Tibial nerve (tissue), 4 donors: ENCODE measurements at regions not wholly inside any gene's neighbourhood (a gene's known extent, or its start where the extent isn't known, plus 50 kb on each side); places are given as distances from the start of the nearest gene placed in this dataset.

Experiments
- DNase-seq, 2 donors: peaks; one replicate each; pipeline ENCODE4 v3.0.0-alpha.2; 2019; ENCODE audit warnings: low spot score in 2 of 2
- H3K27ac ChIP-seq, 4 donors: fragments of 200-600 bp; sonication (generic) in 3 of 4; one replicate each; pipeline ENCODE4 v1.5.1; 2017 to 2019; ENCODE audit warnings: mild to moderate bottlenecking in 1 of 4
- H3K27me3 ChIP-seq, 2 donors: fragments of 200-600 bp; sonication (generic) in 1 of 2; one replicate each; pipeline versions ENCODE4 v1.5.1 to v1.6.0; 2017 to 2019
- H3K36me3 ChIP-seq, 3 donors: fragments of 200-600 bp; sonication (generic); one replicate each; pipeline ENCODE4 v1.5.1; 2018 to 2019
- H3K4me1 ChIP-seq, 4 donors: fragments of 200-600 bp; sonication (generic) in 3 of 4; one replicate each; pipeline ENCODE4 v1.5.1; 2017 to 2019
- H3K4me3 ChIP-seq, 4 donors: fragments of 200-600 bp; sonication (generic) in 3 of 4; one replicate each; pipeline ENCODE4 v1.5.1; 2017 to 2019; ENCODE audit warnings: mild to moderate bottlenecking in 1 of 4, moderate library complexity in 1 of 4
- H3K9me3 ChIP-seq, 4 donors: fragments of 200-600 bp; sonication (generic) in 3 of 4; one replicate each; pipeline ENCODE4 v1.5.1; 2017 to 2019
- CTCF ChIP-seq, 5 experiments: fragments of 200-600 bp in 3 of 5; fragments of 450-650 bp in 2 of 5; sonication (generic) in 3 of 5; IDR thresholded peaks; one replicate each; pipeline ENCODE4 v1.5.1; 2016 to 2019; ENCODE audit warnings: antibody characterized with exemption in 5 of 5, mild to moderate bottlenecking in 3 of 5, moderate library complexity in 2 of 5
- EP300 ChIP-seq, 2 donors: sonication (generic); formaldehyde crosslinking; IDR thresholded peaks; one replicate each; pipeline ENCODE4 v1.6.1; 2017; ENCODE audit warnings: antibody characterized with exemption in 2 of 2, mild to moderate bottlenecking in 1 of 2
- POLR2A ChIP-seq, 2 donors: fragments of 450-650 bp; IDR thresholded peaks; one replicate each; pipeline ENCODE4 v1.6.1; 2017; ENCODE audit warnings: antibody characterized with exemption in 2 of 2, mild to moderate bottlenecking in 2 of 2, moderate library complexity in 2 of 2
- WGBS, 2 donors: methylation state at CpG; one replicate each; pipeline ENCODE4 v1.1.5; 2018; 5-methylcytosine and 5-hydroxymethylcytosine counted together

GRCh38 chr4:38601916-38602291 is 62.1 kb upstream of the KLF3 start:
- no peak for DNase-seq
- H3K36me3 ChIP-seq: no peaks in the 10 kb centered on the region
- 83 to 92% methylated on average over 3 of the region's 3 CpGs for WGBS, 2 donors
- no peaks in the 10 kb centered on the region for H3K27me3 ChIP-seq
- peaks cover 0 to 13% (median 0%) of the 10 kb centered on the region in 4 donors for H3K4me1 ChIP-seq
- no peaks in the 10 kb centered on the region for H3K9me3 ChIP-seq
- TF ChIP-seq POLR2A (IDR thresholded peaks at IDR 0.05): no peak
- no peak for TF ChIP-seq EP300 (IDR thresholded peaks at IDR 0.05)
- no peak for TF ChIP-seq CTCF (IDR thresholded peaks at IDR 0.05)
- H3K4me3 ChIP-seq: no peak overlapping the region
- H3K27ac ChIP-seq: no peak overlapping the region

- Histone ChIP-seq H3K4me1 (peaks cover 0 to 13% (median 0%) of the 10 kb centered on the region in 4 donors), H3K27me3 (no peaks in the 10 kb centered on the region), H3K27ac (no peak overlapping the region), H3K9me3 (no peaks in the 10 kb centered on the region), H3K4me3 (no peak overlapping the region), H3K36me3 (no peaks in the 10 kb centered on the region)
- DNase-seq: no peak
- WGBS, 2 donors: 85 to 87% methylated on average over 6 of the region's 6 CpGs
- TF ChIP-seq EP300 (IDR thresholded peaks at IDR 0.05) (no peak), CTCF (IDR thresholded peaks at IDR 0.05) (no peak), POLR2A (IDR thresholded peaks at IDR 0.05) (no peak)
Observed at GRCh38 chr4:38603652-38604051, 60.3 kb upstream of the KLF3 start.

GRCh38 chr4:38605181-38605752 is 58.7 kb upstream of the KLF3 start:
- Histone ChIP-seq H3K36me3 (no peaks in the 10 kb centered on the region), H3K27ac (no peak overlapping the region), H3K27me3 (no peaks in the 10 kb centered on the region), H3K4me1 (peaks cover 0 to 17% (median 0%) of the 10 kb centered on the region in 4 donors), H3K4me3 (no peak overlapping the region), H3K9me3 (no peaks in the 10 kb centered on the region)
- WGBS, 2 donors: 54 to 56% methylated on average over 6 of the region's 6 CpGs
- DNase-seq: no peak
- TF ChIP-seq CTCF (IDR thresholded peaks at IDR 0.05) (no peak), POLR2A (IDR thresholded peaks at IDR 0.05) (no peak), EP300 (IDR thresholded peaks at IDR 0.05) (no peak)

- Histone ChIP-seq H3K27ac (no peak overlapping the region), H3K36me3 (no peaks in the 10 kb centered on the region), H3K27me3 (no peaks in the 10 kb centered on the region), H3K9me3 (no peaks in the 10 kb centered on the region), H3K4me3 (no peak overlapping the region), H3K4me1 (peaks cover 0 to 21% (median 1%) of the 10 kb centered on the region in 4 donors)
- TF ChIP-seq EP300 (IDR thresholded peaks at IDR 0.05) (no peak), POLR2A (IDR thresholded peaks at IDR 0.05) (no peak), CTCF (IDR thresholded peaks at IDR 0.05) (no peak)
- 80% methylated on average over 12 of the region's 12 CpGs for WGBS, 2 donors
- DNase-seq: no peak
Observed at GRCh38 chr4:38605753-38606586, 58.0 kb upstream of the KLF3 start.

GRCh38 chr4:38606587-38606905 is 57.5 kb upstream of the KLF3 start:
- Histone ChIP-seq H3K4me3 (no peak overlapping the region), H3K27me3 (no peaks in the 10 kb centered on the region), H3K36me3 (no peaks in the 10 kb centered on the region), H3K27ac (no peak overlapping the region), H3K9me3 (no peaks in the 10 kb centered on the region), H3K4me1 (peaks cover 0 to 27% (median 4%) of the 10 kb centered on the region in 4 donors)
- no peak for DNase-seq
- WGBS, 2 donors: 84 to 90% methylated on average over 8 of the region's 8 CpGs
- TF ChIP-seq CTCF (IDR thresholded peaks at IDR 0.05) (no peak), EP300 (IDR thresholded peaks at IDR 0.05) (no peak), POLR2A (IDR thresholded peaks at IDR 0.05) (no peak)
